CD14-positive monocyte (primary cell): ENCODE measurements at regions not wholly inside any gene's neighbourhood (a gene's known extent, or its start where the extent isn't known, plus 50 kb on each side); places are given as distances from the start of the nearest gene placed in this dataset.

ENCODE experiments used
- DNase-seq, 3 donors: peaks; one replicate each; pipeline ENCODE4 v3.0.0-alpha.2; 2011 to 2022
- H2AFZ ChIP-seq: 2 replicates; pipeline ENCODE4 v1.6.0; 2012; ENCODE audit warnings: mild to moderate bottlenecking, low read depth, low read length, inconsistent platforms; ENCODE audit not compliant: insufficient read depth, poor library complexity, severe bottlenecking
- H3K27ac ChIP-seq, 2 donors: 1 replicate in 1 of 2; 2 replicates in 1 of 2; pipeline ENCODE4 v1.5.1; 2012 to 2013; ENCODE audit warnings: low read length in 2 of 2, control low read depth in 1 of 2, inconsistent platforms in 1 of 2, low read depth in 1 of 2, mild to moderate bottlenecking in 1 of 2
- H3K27me3 ChIP-seq, 2 donors: one replicate each; pipeline versions ENCODE4 v1.6.0 to v1.6.1; 2011 to 2013; ENCODE audit warnings: low read length in 2 of 2; ENCODE audit not compliant: control insufficient read depth in 2 of 2, insufficient read depth in 2 of 2
- H3K36me3 ChIP-seq, 2 donors: replicated peaks in 1 of 2; 1 replicate in 1 of 2; 2 replicates in 1 of 2; pipeline versions ENCODE4 v1.5.1 to v1.6.1; 2012 to 2013; ENCODE audit warnings: low read length in 2 of 2, control low read depth in 1 of 2, inconsistent platforms in 1 of 2, mild to moderate bottlenecking in 1 of 2; ENCODE audit not compliant: insufficient read depth in 2 of 2, control insufficient read depth in 1 of 2
- H3K4me1 ChIP-seq, 2 donors: 1 replicate in 1 of 2; 2 replicates in 1 of 2; pipeline versions ENCODE4 v1.5.1 to v1.6.1; 2012 to 2013; ENCODE audit warnings: low read length in 2 of 2, control low read depth in 1 of 2, inconsistent platforms in 1 of 2, mild to moderate bottlenecking in 1 of 2, moderate library complexity in 1 of 2; ENCODE audit not compliant: insufficient read depth in 2 of 2, control insufficient read depth in 1 of 2
- H3K4me2 ChIP-seq: replicated peaks from 2 replicates; pipeline ENCODE3; 2012; ENCODE audit warnings: low read length, moderate library complexity, mild to moderate bottlenecking; ENCODE audit not compliant: poor library complexity, severe bottlenecking; ENCODE audit errors: extremely low read depth
- H3K4me3 ChIP-seq, 3 experiments: fragments of 200-600 bp in 1 of 3; sonication (generic) in 1 of 3; replicated peaks in 1 of 3; 1 replicate in 2 of 3; 2 replicates in 1 of 3; pipeline ENCODE4 v1.5.1; 2011 to 2013; ENCODE audit warnings: low read length in 3 of 3, mild to moderate bottlenecking in 3 of 3, control low read depth in 2 of 3, low read depth in 2 of 3, inconsistent platforms in 1 of 3, moderate library complexity in 1 of 3
- H3K79me2 ChIP-seq: 2 replicates; pipeline ENCODE4 v1.6.0; 2012; ENCODE audit warnings: mild to moderate bottlenecking, control low read depth, inconsistent platforms, low read length, moderate library complexity; ENCODE audit not compliant: insufficient read depth
- H3K9ac ChIP-seq: 2 replicates; pipeline ENCODE4 v1.6.0; 2017; ENCODE audit warnings: low read length, mild to moderate bottlenecking; ENCODE audit not compliant: insufficient read depth, poor library complexity, severe bottlenecking
- H3K9me3 ChIP-seq, 2 donors: replicated peaks in 1 of 2; 1 replicate in 1 of 2; 2 replicates in 1 of 2; pipeline versions ENCODE4 v1.5.1 to v1.6.1; 2012 to 2013; ENCODE audit warnings: low read length in 2 of 2, control low read depth in 1 of 2; ENCODE audit not compliant: control insufficient read depth in 1 of 2, insufficient read depth in 1 of 2
- H4K20me1 ChIP-seq: 2 replicates; pipeline ENCODE4 v1.6.0; 2012; ENCODE audit warnings: mild to moderate bottlenecking, low read length, control low read depth, moderate library complexity; ENCODE audit not compliant: insufficient read depth
- H3K27ac Mint-ChIP-seq, 7 donors: one replicate each; pipeline ENCODE4 v1.8.0; 2020; ENCODE audit warnings: mild to moderate bottlenecking in 7 of 7, mixed read lengths in 7 of 7, moderate library complexity in 6 of 7, inconsistent platforms in 2 of 7
- H3K27me3 Mint-ChIP-seq, 3 donors: one replicate each; pipeline ENCODE4 v1.8.0; 2021 to 2022; ENCODE audit warnings: low read depth in 3 of 3, mild to moderate bottlenecking in 3 of 3, mixed read lengths in 3 of 3, moderate library complexity in 3 of 3, inconsistent platforms in 1 of 3
- H3K36me3 Mint-ChIP-seq, 2 donors: one replicate each; pipeline ENCODE4 v1.8.0; 2020; ENCODE audit warnings: mixed read lengths in 2 of 2, inconsistent platforms in 1 of 2, mild to moderate bottlenecking in 1 of 2
- H3K4me1 Mint-ChIP-seq: one replicate; pipeline ENCODE4 v1.8.0; 2020; ENCODE audit warnings: mild to moderate bottlenecking, mixed read lengths
- H3K4me3 Mint-ChIP-seq, 2 donors: one replicate each; pipeline ENCODE4 v1.8.0; 2020; ENCODE audit warnings: mild to moderate bottlenecking in 2 of 2, mixed read lengths in 2 of 2, moderate library complexity in 1 of 2
- H3K9me3 Mint-ChIP-seq, 7 donors: one replicate each; pipeline ENCODE4 v1.8.0; 2020 to 2022; ENCODE audit warnings: mixed read lengths in 7 of 7, mild to moderate bottlenecking in 6 of 7, moderate library complexity in 6 of 7, inconsistent platforms in 2 of 7
- CTCF ChIP-seq: fragments of 200-600 bp; IDR thresholded peaks from one replicate; pipeline ENCODE4 v1.8.0; 2022; ENCODE audit warnings: antibody characterized with exemption, mild to moderate bottlenecking
- WGBS: methylation state at CpG from one replicate; pipeline ENCODE4 v1.1.5; 2013; ENCODE audit warnings: missing lambda C conversion rate; ENCODE audit not compliant: insufficient coverage; 5-methylcytosine and 5-hydroxymethylcytosine counted together
- intact Hi-C, 2 donors: fragments of 100-400 bp; cut with micrococcal nuclease; formaldehyde crosslinking; loops; one replicate each; pipeline versions ENCODE4 v1.15.0 to v1.15.1; 2023

GRCh38 chr7:81366546-81366945 is 403.3 kb downstream of the HGF start:
- Mint-ChIP-seq H3K27me3 (peaks cover 0 to 2% (median 0%) of the 10 kb centered on the region in 3 donors), H3K4me1 (no peaks in the 10 kb centered on the region), H3K36me3 (no peaks in the 10 kb centered on the region), H3K4me3 (no peak overlapping the region), H3K9me3 (no peaks in the 10 kb centered on the region), H3K27ac (no peak overlapping the region)
- H3K79me2 ChIP-seq = no peaks in the 10 kb centered on the region
- H3K9me3 ChIP-seq = no peaks in the 10 kb centered on the region
- no peaks in the 10 kb centered on the region for H3K27me3 ChIP-seq
- no peak overlapping the region for H3K27ac ChIP-seq
- H3K9ac ChIP-seq = no peak overlapping the region
- H2AFZ ChIP-seq = no peak overlapping the region
- H3K36me3 ChIP-seq = no peaks in the 10 kb centered on the region
- H3K4me2 ChIP-seq = no peak overlapping the region
- H3K4me3 ChIP-seq = no peak overlapping the region
- no peak for DNase-seq
- no peaks in the 10 kb centered on the region for H4K20me1 ChIP-seq
- H3K4me1 ChIP-seq = no peaks in the 10 kb centered on the region
- intact Hi-C loops = no loop called here
- TF ChIP-seq CTCF = no peak

GRCh38 chr7:81361769-81362312 is 408.0 kb downstream of the HGF start:
- DNase-seq = no peak
- H3K4me3 ChIP-seq = no peak overlapping the region
- no peaks in the 10 kb centered on the region for H3K4me1 Mint-ChIP-seq
- no peak for TF ChIP-seq CTCF
- no peak overlapping the region for H2AFZ ChIP-seq
- peaks cover 0 to 2% (median 0%) of the 10 kb centered on the region in 3 donors for H3K27me3 Mint-ChIP-seq
- no peak overlapping the region for H3K4me2 ChIP-seq
- no peak overlapping the region for H3K9ac ChIP-seq
- no peaks in the 10 kb centered on the region for H3K27me3 ChIP-seq
- H3K27ac ChIP-seq = no peak overlapping the region
- no peak overlapping the region for H3K27ac Mint-ChIP-seq
- H3K36me3 Mint-ChIP-seq = no peaks in the 10 kb centered on the region
- H3K9me3 ChIP-seq = no peaks in the 10 kb centered on the region
- WGBS = 93% methylated on average over 1 of the region's 2 CpGs
- no peak overlapping the region for H3K4me3 Mint-ChIP-seq
- peaks cover 0 to 4% (median 0%) of the 10 kb centered on the region in 7 donors for H3K9me3 Mint-ChIP-seq
- no peaks in the 10 kb centered on the region for H3K4me1 ChIP-seq
- intact Hi-C loops = no loop called here
- no peaks in the 10 kb centered on the region for H4K20me1 ChIP-seq
- H3K79me2 ChIP-seq = no peaks in the 10 kb centered on the region
- no peaks in the 10 kb centered on the region for H3K36me3 ChIP-seq
